ENCODE measurements at regions not wholly inside any gene's neighbourhood (a gene's known extent, or its start where the extent isn't known, plus 50 kb on each side); places are given as distances from the start of the nearest gene placed in this dataset.

DNA sequence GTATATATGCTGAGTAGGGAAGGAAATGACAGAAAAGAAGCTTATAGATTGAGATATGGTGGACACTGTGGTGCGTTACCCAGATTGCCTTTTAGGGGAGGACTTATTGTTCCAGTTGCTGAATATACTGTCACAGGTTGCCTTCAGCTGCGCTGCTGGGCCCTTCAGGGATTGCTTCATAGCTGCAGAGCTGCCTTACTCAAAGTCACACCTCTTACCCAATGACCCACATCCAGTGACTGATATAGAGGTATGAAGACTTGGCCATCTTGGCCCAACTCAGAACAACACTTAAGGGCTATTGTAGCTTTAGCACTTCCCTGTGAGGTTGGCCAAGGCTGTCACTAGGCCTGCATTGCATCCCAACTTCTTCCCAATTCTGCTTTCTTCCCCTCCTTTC, 63.4 kb upstream of the TMEM164 start:
- POLR2A ChIA-PET: no interaction called here
- CTCF ChIA-PET: no interaction called here
- Mint-ChIP-seq H3K36me3 (ENCODE audit: low read depth) (no peaks in the 10 kb centered on the region), H3K27me3 (no peaks in the 10 kb centered on the region), H3K4me1 (ENCODE audit: low read depth) (no peaks in the 10 kb centered on the region), H3K27ac (no peak overlapping the region), H3K9me3 (no peaks in the 10 kb centered on the region), H3K4me3 (no peak overlapping the region)
- intact Hi-C loops (cut with micrococcal nuclease): no loop called here
- TF ChIP-seq, protein P1, sequence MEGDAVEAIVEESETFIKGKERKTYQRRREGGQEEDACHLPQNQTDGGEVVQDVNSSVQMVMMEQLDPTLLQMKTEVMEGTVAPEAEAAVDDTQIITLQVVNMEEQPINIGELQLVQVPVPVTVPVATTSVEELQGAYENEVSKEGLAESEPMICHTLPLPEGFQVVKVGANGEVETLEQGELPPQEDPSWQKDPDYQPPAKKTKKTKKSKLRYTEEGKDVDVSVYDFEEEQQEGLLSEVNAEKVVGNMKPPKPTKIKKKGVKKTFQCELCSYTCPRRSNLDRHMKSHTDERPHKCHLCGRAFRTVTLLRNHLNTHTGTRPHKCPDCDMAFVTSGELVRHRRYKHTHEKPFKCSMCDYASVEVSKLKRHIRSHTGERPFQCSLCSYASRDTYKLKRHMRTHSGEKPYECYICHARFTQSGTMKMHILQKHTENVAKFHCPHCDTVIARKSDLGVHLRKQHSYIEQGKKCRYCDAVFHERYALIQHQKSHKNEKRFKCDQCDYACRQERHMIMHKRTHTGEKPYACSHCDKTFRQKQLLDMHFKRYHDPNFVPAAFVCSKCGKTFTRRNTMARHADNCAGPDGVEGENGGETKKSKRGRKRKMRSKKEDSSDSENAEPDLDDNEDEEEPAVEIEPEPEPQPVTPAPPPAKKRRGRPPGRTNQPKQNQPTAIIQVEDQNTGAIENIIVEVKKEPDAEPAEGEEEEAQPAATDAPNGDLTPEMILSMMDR (IDR thresholded peaks at IDR 0.05): no peak
- DNase-seq (no peak), ATAC-seq (no peak)

DNA sequence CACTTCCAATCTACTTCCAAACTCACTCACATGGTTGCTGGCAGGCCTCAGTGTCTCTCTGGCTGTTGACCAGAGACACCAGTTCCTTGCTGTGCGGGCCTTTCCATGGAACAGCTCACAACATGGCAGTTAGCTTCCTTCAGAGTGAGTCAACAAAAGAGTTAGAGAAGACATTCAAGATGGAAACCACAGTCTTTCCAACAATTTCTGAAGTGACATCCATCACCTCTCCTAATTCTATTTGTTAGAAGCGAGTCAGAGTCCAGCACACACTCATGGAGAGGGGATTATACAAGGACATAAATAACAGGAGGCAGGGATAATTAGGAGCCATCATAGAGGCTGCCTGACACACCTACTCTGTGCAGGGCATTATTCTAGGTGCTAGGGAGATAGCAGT, 62.5 kb upstream of the TMEM164 start:
- ATAC-seq (no peak), DNase-seq (no peak)
- POLR2A ChIA-PET: no interaction called here
- Mint-ChIP-seq H3K4me1 (ENCODE audit: low read depth) (no peaks in the 10 kb centered on the region), H3K36me3 (ENCODE audit: low read depth) (no peaks in the 10 kb centered on the region), H3K27me3 (no peaks in the 10 kb centered on the region), H3K9me3 (no peaks in the 10 kb centered on the region), H3K4me3 (no peak overlapping the region), H3K27ac (no peak overlapping the region)
- intact Hi-C loops (cut with micrococcal nuclease): no loop called here
- CTCF ChIA-PET: no interaction called here
- TF ChIP-seq, protein P1 (IDR thresholded peaks at IDR 0.05): no peak

DNA sequence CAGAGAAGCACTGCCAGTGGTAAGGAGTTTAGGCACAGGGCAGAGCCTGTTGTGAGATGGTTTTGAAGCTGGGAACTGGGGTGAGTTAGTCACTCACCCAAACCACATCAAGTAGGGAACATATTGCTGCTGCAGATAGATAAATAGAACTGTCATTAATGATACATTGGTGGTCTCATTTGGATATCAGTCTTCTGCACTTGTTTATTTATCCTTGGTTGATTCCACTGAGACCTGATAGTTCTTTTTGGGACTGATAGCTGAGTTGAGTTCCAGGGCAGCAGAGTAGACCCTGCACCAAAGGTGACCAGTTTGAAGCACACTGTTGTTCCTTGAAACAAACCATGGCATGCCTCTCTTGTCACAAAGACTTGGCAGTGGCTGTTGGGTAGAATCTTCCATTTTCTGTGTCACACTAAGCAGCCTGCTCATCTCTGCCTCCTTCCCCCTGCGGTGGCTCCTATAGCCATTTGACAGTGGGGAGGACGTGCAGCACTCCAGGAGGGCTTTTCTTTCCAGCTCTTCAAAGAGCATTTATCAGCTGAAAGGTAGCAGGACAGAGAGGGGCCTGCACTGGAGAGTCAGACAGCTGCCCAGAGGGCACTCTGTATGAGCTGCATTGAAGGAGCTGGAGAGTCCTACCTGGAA, 59.7 kb upstream of the TMEM164 start:
- ATAC-seq (no peak), DNase-seq (no peak)
- CTCF ChIA-PET: interaction anchor here (0.9 kb wide), 1 partner anchor 457 kb away, joined by 3 read pairs; no protein-coding TSS in a partner anchor
- H3K4me1 Mint-ChIP-seq (ENCODE audit: low read depth): no peaks in the 10 kb centered on the region
- no peaks in the 10 kb centered on the region for H3K36me3 Mint-ChIP-seq (ENCODE audit: low read depth)
- no peak overlapping the region for H3K27ac Mint-ChIP-seq
- TF ChIP-seq, protein P1 (IDR thresholded peaks at IDR 0.05): no peak
- no peak overlapping the region for H3K4me3 Mint-ChIP-seq
- no peaks in the 10 kb centered on the region for H3K9me3 Mint-ChIP-seq
- intact Hi-C loops (cut with micrococcal nuclease): no loop called here
- no peaks in the 10 kb centered on the region for H3K27me3 Mint-ChIP-seq
- POLR2A ChIA-PET: no interaction called here

DNA sequence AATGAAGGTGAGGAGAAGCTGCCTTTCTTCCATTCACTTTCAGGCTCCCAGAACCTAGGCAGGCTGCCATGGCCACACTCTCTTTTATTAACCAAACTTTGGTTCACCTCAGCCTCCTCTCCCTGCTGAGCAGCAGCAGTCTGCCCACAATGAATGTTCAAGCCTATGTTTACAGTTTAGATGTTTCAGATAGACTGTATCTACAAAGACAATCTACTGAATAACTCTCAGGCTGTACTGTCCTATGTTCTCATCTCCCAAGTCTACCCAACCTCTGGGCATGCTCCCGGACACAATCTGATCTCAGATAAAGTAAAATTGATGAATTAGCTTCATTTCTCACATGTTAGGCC, 59.2 kb upstream of the TMEM164 start:
- intact Hi-C loops (cut with micrococcal nuclease): no loop called here

DNA sequence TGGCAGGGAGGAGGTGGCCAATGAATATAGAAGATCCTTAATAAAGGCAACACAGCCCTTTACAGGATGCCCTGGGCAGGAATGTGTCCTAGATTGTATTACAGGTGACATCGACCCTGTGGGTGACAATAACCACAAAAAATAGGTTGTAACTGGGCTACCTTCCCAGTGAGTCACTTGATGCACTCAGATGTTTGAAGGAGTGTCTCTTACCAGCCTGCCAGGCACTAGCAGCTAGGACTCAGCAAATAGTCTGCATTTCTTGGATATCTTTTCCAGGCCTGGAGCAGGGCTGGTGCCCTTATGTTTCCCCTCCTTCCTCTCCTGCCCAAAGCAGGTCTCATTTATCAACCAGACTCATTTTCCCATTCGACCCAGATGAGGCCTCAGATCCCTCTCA, 50.9 kb upstream of the TMEM164 start:
- H3K27ac Mint-ChIP-seq: no peak overlapping the region

More for the DNA sequence above, 59.2 kb upstream of the TMEM164 start:
- Mint-ChIP-seq H3K4me1 (ENCODE audit: low read depth) (no peaks in the 10 kb centered on the region), H3K9me3 (no peaks in the 10 kb centered on the region), H3K4me3 (no peak overlapping the region), H3K27me3 (no peaks in the 10 kb centered on the region), H3K36me3 (ENCODE audit: low read depth) (no peaks in the 10 kb centered on the region), H3K27ac (no peak overlapping the region)
- ATAC-seq: no peak
- ChIA-PET POLR2A (no interaction called here), CTCF (interaction anchor here (0.9 kb wide), 1 partner anchor 458 kb away, joined by 3 read pairs; no protein-coding TSS in a partner anchor)
- TF ChIP-seq, protein P1 (IDR thresholded peaks at IDR 0.05): no peak
- DNase-seq: no peak

More for the DNA sequence above, 50.9 kb upstream of the TMEM164 start:
- TF ChIP-seq, protein P1 (IDR thresholded peaks at IDR 0.05): no peak
- Mint-ChIP-seq H3K36me3 (ENCODE audit: low read depth) (no peaks in the 10 kb centered on the region), H3K27me3 (no peaks in the 10 kb centered on the region), H3K9me3 (no peaks in the 10 kb centered on the region), H3K4me1 (ENCODE audit: low read depth) (no peaks in the 10 kb centered on the region), H3K4me3 (no peak overlapping the region)
- CTCF ChIA-PET: interaction anchor here (0.8 kb wide), 1 partner anchor 95 kb away, joined by 4 read pairs; no protein-coding TSS in a partner anchor
- POLR2A ChIA-PET: no interaction called here
- ATAC-seq (no peak), DNase-seq (no peak)
- intact Hi-C loops (cut with micrococcal nuclease): no loop called here
